ENCODE measurements at regions not wholly inside any gene's neighbourhood (a gene's known extent, or its start where the extent isn't known, plus 50 kb on each side); places are given as distances from the start of the nearest gene placed in this dataset.

DNA sequence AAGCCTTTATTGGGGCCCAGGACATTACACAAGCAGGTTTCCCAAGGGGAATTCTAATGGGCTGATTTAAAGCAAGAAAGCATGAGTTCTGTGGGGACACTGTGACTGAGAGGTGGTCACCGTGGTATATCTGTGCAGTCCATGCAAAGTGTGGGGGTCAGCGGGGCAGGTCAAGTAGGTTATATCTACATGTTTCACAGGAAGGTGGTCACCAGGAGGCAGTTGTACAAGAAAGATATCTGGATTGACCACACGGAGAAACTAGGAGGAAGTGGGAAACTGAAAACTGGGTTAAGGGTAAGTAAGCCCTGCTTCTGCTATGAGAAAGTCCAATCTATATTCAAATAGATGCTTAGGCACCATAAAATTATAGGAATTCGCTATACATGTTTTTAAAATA lies 77.8 kb upstream of the CNOT2 start:
- no peak for DNase-seq

DNA sequence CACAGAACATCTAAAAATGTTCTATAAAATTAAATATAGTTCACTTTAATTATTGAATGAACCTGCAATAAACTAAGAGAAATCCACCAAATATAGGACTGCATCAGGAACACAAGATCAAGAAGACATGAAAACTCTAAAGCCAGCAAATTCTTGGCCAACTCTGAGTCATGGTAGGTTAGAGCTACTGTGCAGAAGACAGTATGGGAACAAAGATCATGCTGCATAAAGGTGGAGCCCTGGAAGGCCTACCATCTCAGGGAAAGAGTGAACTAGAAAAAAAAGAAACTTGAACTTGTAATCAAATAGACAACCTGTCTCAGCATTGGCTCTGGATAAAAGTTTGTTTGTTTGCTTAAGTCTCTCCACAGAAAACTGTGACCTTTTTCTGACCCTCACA lies 66.9 kb upstream of the CNOT2 start:
- DNase-seq, result no peak

DNA sequence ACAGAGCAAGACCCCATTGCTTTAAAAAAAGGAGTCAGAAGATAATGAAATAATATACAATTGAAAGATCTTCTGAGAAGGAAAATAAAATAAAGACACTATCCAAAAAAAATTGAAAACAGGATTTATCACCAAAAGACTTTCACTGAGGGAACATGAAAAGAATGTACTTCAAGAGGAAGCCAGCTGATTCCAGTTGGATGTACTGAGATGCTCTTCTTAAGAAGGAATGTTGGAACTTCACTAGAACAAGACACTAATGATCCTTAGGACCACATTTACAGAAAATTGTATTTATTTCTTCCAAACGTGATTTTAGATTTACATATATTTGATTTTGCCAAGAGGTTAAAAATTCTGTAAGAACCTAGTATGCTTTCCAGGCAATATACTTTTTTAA lies 65.6 kb upstream of the CNOT2 start:
- DNase-seq, result no peak

DNA sequence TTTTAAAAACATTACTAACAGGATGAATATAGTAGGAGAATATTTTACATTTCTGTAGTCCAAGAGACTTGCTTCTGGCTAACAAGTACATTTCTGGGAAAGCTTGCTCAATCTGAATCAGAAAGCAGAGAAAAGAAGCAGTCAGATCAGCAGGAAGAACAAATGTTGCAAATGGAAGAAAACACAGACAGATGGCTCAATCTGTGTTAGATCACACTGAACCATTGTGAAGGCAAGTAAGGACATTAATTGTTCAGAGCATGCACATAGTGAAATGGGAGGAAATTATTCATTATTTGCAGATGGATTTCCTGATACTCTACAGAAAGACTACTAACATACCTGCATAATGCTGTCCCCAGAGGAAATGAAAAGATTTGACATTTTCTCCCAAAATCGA lies 65.2 kb upstream of the CNOT2 start:
- no peak for DNase-seq

DNA sequence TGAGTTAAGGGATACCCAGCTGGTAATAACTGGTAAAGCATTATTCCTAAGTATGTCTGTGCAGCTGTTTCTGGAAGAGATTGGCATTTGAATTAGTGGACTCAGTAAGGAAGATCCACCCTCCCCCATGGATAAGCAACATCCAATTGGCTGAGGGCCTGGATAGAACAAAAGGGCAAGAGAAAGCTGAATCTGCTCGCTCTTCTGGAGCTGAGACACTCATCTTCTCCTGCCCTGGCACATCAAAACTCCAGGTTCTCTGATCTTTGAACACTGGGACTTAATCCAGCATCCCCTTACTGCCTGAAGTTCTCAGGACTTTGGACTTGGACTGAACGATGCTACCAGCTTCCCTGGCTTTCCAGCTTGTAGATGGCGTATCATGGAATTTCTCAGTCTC lies 63.1 kb upstream of the CNOT2 start:
- no peak for DNase-seq

DNA sequence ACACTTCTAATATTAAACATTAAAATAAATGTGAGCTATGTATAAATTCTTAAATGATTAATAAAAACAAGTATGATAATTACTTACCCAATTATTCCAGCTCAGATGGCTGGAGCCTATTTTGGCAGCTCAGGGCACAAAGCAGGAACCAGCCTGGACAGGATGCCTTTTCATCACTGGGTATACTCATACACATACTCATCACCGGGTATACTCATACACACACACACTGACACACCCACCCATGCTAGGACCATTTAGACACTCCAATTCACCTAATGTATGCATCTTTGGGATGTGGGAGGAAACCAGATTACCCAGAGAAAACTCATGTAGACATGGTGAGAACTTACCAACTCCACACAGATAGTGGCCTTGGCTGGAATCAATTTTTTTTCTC lies 57.9 kb upstream of the CNOT2 start:
- no peak for DNase-seq

DNA sequence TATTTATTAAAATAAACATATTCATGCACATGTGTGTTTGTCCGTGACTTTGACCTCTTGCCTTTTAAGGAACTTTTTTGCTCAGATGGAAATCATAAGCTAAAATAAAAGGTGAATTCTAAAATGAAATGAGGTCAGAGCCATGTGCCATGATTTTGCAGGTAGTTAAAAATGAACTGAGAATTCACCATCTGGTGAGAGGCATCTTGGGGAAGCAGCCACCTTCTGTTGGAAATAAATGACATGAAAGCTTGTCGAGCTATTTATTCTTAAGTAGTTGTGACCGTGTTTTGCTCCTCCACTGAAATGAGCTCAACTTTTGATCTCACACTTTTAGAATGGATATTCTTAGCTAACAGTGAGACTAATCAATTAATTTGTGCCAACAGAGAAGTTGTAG lies 56.8 kb upstream of the CNOT2 start:
- DNase-seq, result no peak

DNA sequence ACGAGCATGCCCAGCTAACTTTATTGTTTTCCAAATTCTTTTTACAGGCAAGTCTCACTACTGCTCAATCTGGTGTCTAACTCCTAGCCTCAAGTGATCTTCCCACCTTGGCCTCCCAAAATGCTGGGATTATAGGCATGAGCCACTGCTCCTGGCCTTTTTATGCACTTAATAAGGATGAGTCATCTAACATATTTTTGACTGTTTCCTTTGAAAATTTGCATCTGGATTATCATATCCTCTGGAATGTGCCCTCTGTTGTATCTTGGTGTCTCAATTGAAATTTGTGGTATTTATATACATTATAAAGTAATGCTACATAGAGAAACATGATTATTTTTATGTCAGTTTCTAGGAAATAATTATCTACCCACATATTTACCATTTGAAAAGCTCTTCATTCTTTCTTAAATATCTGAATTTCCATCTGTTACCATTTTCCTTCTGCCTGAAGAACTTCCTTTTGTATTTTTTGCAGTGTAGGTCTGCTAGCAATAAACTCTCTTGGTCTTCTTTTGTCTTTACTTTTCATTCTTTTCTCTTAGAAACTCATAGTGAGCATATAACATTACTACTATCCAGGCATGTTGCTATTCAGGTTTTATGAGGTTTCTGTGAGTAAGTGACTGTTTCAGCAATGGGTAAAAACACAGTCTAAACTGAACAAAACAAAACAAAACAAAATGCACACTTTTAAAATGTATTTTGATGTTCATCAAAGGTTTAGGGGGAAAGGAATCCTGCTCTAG lies 52.8 kb upstream of the CNOT2 start:
- DNase-seq, result no peak
